Endodermal cell (in vitro differentiated cells): ENCODE measurements at regions not wholly inside any gene's neighbourhood (a gene's known extent, or its start where the extent isn't known, plus 50 kb on each side); places are given as distances from the start of the nearest gene placed in this dataset.

Experiments
- DNase-seq: peaks from one replicate; pipeline ENCODE4 v3.0.0-alpha.2; 2017
- H3K27ac ChIP-seq: 2 replicates; pipeline ENCODE4 v1.5.1; 2013; ENCODE audit warnings: mild to moderate bottlenecking, low read depth, low read length, moderate library complexity
- H3K27me3 ChIP-seq: 2 replicates; pipeline ENCODE4 v1.6.1; 2013; ENCODE audit warnings: mild to moderate bottlenecking, low read length, moderate library complexity; ENCODE audit not compliant: insufficient read depth, control insufficient read depth, poor library complexity, severe bottlenecking
- H3K36me3 ChIP-seq: 2 replicates; pipeline ENCODE4 v1.7.0; 2013; ENCODE audit warnings: mild to moderate bottlenecking, low read length, moderate library complexity; ENCODE audit not compliant: control insufficient read depth, insufficient read depth
- H3K4me1 ChIP-seq: one replicate; pipeline ENCODE4 v1.7.0; 2013; ENCODE audit warnings: low read length; ENCODE audit not compliant: control insufficient read depth, insufficient read depth
- H3K4me3 ChIP-seq: 2 replicates; pipeline ENCODE4 v1.5.1; 2013; ENCODE audit warnings: mild to moderate bottlenecking, low read length, moderate library complexity
- H3K9ac ChIP-seq: 2 replicates; pipeline ENCODE4 v1.6.1; 2013; ENCODE audit warnings: mild to moderate bottlenecking, low read length, moderate library complexity; ENCODE audit not compliant: poor library complexity, severe bottlenecking; ENCODE audit errors: extremely low read depth
- H3K9me3 ChIP-seq: 2 replicates; pipeline ENCODE4 v1.6.1; 2013; ENCODE audit warnings: mild to moderate bottlenecking, low read length, moderate library complexity; ENCODE audit not compliant: control insufficient read depth
- H3K27ac Mint-ChIP-seq: 2 replicates; pipeline ENCODE4 v1.8.0; 2020; ENCODE audit warnings: mixed read lengths
- H3K27me3 Mint-ChIP-seq: 2 replicates; pipeline ENCODE4 v1.8.0; 2021; ENCODE audit warnings: mild to moderate bottlenecking, mixed read lengths; ENCODE audit not compliant: insufficient read depth
- H3K36me3 Mint-ChIP-seq: 2 replicates; pipeline ENCODE4 v1.8.0; 2020; ENCODE audit warnings: low read depth, mixed read lengths
- H3K4me1 Mint-ChIP-seq: 2 replicates; pipeline ENCODE4 v1.8.0; 2020; ENCODE audit warnings: mixed read lengths
- H3K4me3 Mint-ChIP-seq: 2 replicates; pipeline ENCODE4 v1.8.0; 2020; ENCODE audit warnings: mild to moderate bottlenecking, moderate library complexity, mixed read lengths
- H3K9me3 Mint-ChIP-seq: 2 replicates; pipeline ENCODE4 v1.8.0; 2020; ENCODE audit warnings: mild to moderate bottlenecking, mixed read lengths
- whole genome bisulfite sequencing, 2 experiments: methylation state at CpG; one replicate each; pipeline versions ENCODE4 v1.1.5 to v1.1.7; 2013; ENCODE audit warnings: missing lambda C conversion rate in 2 of 2, mixed read lengths in 1 of 2; ENCODE audit not compliant: insufficient coverage in 1 of 2, insufficient read length in 1 of 2; 5-methylcytosine and 5-hydroxymethylcytosine counted together
- TF ChIP-seq, protein P1 (sequence below): fragments of 200-600 bp; sonication (generic); conservative IDR thresholded peaks from 2 replicates; pipeline ENCODE4 v1.5.0; 2021; ENCODE audit warnings: antibody characterized with exemption, mild to moderate bottlenecking

DNA sequence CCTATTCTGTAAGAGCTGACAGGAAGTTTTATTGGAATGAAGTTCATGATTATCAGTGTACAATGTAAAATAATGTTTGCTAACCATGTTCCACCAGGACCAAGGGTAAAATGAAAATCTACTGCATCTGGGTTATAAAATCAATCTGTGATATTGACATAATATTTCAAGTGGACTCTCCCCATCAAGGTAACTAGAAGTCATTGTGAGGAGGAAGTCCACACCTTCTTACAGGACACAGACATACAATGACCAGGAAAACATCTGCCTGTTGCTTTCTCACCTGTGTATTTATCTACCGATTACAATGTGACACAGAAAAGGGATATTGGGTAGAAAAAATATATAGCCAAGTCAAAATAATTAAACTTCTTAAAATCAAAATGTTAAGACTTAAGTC is 140.7 kb upstream of the RFC3 start:
- TF ChIP-seq, protein P1, sequence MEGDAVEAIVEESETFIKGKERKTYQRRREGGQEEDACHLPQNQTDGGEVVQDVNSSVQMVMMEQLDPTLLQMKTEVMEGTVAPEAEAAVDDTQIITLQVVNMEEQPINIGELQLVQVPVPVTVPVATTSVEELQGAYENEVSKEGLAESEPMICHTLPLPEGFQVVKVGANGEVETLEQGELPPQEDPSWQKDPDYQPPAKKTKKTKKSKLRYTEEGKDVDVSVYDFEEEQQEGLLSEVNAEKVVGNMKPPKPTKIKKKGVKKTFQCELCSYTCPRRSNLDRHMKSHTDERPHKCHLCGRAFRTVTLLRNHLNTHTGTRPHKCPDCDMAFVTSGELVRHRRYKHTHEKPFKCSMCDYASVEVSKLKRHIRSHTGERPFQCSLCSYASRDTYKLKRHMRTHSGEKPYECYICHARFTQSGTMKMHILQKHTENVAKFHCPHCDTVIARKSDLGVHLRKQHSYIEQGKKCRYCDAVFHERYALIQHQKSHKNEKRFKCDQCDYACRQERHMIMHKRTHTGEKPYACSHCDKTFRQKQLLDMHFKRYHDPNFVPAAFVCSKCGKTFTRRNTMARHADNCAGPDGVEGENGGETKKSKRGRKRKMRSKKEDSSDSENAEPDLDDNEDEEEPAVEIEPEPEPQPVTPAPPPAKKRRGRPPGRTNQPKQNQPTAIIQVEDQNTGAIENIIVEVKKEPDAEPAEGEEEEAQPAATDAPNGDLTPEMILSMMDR: no peak
- H3K4me1 Mint-ChIP-seq: peaks cover 31% of the 10 kb centered on the region
- no peak overlapping the region for H3K4me3 ChIP-seq
- DNase-seq: no peak
- peaks cover 16% of the 10 kb centered on the region for H3K27me3 ChIP-seq
- H3K36me3 Mint-ChIP-seq: no peaks in the 10 kb centered on the region
- H3K27me3 Mint-ChIP-seq: peaks cover 8% of the 10 kb centered on the region
- no peak overlapping the region for H3K4me3 Mint-ChIP-seq
- no peaks in the 10 kb centered on the region for H3K36me3 ChIP-seq
- H3K27ac ChIP-seq: no peak overlapping the region
- no peak overlapping the region for H3K27ac Mint-ChIP-seq
- no peak overlapping the region for H3K9ac ChIP-seq
- H3K4me1 ChIP-seq: peaks cover 4% of the 10 kb centered on the region
- H3K9me3 Mint-ChIP-seq: peaks cover 8% of the 10 kb centered on the region
- no peaks in the 10 kb centered on the region for H3K9me3 ChIP-seq
- WGBS, 2 experiments: no CpG with 5 or more reads among the region's 1 CpG

DNA sequence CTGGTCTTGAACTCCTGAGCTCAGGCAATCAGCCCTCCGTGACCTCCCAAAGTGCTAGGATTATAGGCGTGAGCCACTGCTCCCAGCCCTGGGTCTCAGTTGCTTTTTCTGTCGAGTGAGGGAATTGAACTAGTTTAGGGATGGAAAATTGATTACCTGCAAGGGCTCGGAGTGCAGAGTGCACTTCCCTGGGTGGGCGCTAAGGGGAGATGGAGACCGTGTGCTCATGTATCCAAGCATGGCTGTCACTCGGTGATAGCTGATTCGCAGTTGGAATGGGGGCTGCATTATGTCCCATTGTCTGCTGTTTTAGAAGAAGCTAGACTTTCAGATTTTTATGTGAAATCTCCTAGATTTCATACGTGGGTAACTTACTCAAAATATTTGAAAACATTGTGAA is 139.9 kb upstream of the RFC3 start:
- WGBS, 2 experiments: 88 to 92% methylated on average over 9 of the region's 9 CpGs
- Mint-ChIP-seq H3K9me3 (peaks cover 17% of the 10 kb centered on the region), H3K4me3 (no peak overlapping the region), H3K27ac (no peak overlapping the region), H3K4me1 (peaks cover 31% of the 10 kb centered on the region), H3K27me3 (peaks cover 8% of the 10 kb centered on the region), H3K36me3 (no peaks in the 10 kb centered on the region)
- Histone ChIP-seq H3K27ac (no peak overlapping the region), H3K4me3 (no peak overlapping the region), H3K4me1 (peaks cover 4% of the 10 kb centered on the region), H3K9me3 (no peaks in the 10 kb centered on the region), H3K9ac (no peak overlapping the region), H3K27me3 (peaks cover 16% of the 10 kb centered on the region), H3K36me3 (no peaks in the 10 kb centered on the region)
- DNase-seq: no peak
- TF ChIP-seq, protein P1: peak; percentile 57

DNA sequence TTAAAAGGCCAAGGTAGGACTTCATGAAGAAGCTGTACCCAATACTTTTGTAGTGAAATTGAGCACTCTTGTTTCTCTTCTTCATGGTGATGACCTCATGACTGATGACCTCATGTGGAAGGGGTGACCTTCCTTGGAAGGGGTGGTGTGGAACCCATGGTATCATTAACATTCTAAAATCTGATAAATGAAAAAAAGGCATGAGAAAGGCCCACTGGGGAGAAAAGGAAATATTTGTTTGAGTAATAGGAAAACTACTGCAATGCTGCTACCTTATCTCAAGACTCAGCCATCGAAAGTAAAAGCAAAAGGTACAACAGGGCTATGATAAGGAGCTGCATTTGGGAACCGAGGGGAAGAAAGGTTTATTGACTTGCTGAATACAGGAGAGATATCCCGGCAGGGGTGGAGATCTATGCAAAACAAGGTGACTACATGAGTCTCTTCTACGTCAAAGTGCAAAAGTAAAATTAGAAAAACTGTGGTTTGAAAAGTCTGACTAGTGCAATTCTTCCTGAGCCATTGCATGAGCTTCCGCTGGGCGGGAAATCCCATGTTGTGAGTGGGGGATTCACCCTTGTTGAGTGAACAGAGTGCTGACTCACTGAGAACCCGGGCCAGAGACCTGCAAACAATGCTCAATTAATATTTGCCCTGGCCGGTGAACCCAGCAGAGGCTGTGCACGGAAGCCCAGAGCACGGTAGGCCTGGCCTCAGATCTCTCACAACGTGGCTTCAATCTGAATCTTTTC is 138.9 kb upstream of the RFC3 start:
- Mint-ChIP-seq H3K27ac (no peak overlapping the region), H3K27me3 (peaks cover 8% of the 10 kb centered on the region), H3K4me3 (no peak overlapping the region), H3K36me3 (no peaks in the 10 kb centered on the region), H3K9me3 (peaks cover 21% of the 10 kb centered on the region), H3K4me1 (peaks cover 31% of the 10 kb centered on the region)
- Histone ChIP-seq H3K36me3 (no peaks in the 10 kb centered on the region), H3K27me3 (peaks cover 16% of the 10 kb centered on the region), H3K9ac (no peak overlapping the region), H3K9me3 (no peaks in the 10 kb centered on the region), H3K27ac (peak overlapping the region; percentile 22), H3K4me1 (peaks cover 4% of the 10 kb centered on the region), H3K4me3 (no peak overlapping the region)
- DNase-seq: no peak
- 69 to 77% methylated on average over 11 of the region's 11 CpGs for WGBS, 2 experiments
- TF ChIP-seq, protein P1: no peak
